ENCODE measurements at regions not wholly inside any gene's neighbourhood (a gene's known extent, or its start where the extent isn't known, plus 50 kb on each side); places are given as distances from the start of the nearest gene placed in this dataset.

DNA sequence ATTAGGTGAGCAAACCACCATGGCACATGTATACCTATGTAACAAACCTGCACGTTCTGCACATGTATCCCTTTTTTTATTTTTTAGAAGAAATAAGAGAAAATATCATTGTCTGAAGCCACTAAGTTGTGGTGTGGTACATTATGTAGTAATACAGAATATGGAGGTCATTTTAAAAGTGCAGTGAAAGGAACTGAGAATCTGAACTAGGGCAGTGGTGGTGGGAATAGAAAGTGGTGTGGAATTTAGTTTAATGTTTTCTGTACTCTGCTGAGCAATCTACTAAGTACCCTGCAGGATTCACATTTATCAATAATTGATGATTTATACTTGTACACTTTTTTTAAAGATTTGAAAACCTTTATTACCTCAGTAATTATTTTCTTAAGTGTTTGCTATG, 283.5 kb downstream of the CHL1 start:
- no peaks in the 10 kb centered on the region for H3K23me2 ChIP-seq (ENCODE audit: low read depth, low read length)
- H4K5ac ChIP-seq (ENCODE audit: insufficient read length, low read depth, low read length) = no peak overlapping the region
- no peak overlapping the region for H2AK5ac ChIP-seq (ENCODE audit: low read depth, low read length)
- no peak overlapping the region for H3K27ac ChIP-seq (ENCODE audit: low read depth, low read length)
- H3K79me1 ChIP-seq (ENCODE audit: low read depth, low read length) = no peaks in the 10 kb centered on the region
- H3K4ac ChIP-seq (replicated peaks; ENCODE audit: insufficient read length, low read depth, low read length) = no peak overlapping the region
- DNase-seq (ENCODE audit: low read depth in 1 of 2, low spot score in 2 of 2) (no peak), FAIRE-seq (no peak)
- no peak overlapping the region for H3K23ac ChIP-seq (ENCODE audit: insufficient read length)
- no peak overlapping the region for H3K4me2 ChIP-seq (ENCODE audit: insufficient read depth in 1 of 2, low read depth in 2 of 2, low read length in 2 of 2)
- H2BK120ac ChIP-seq (replicated peaks; ENCODE audit: low read depth, low read length) = no peak overlapping the region
- no peak overlapping the region for H2AFZ ChIP-seq (ENCODE audit: low read length)
- no peaks in the 10 kb centered on the region for H4K20me1 ChIP-seq (replicated peaks in 1 of 2; ENCODE audit: control insufficient read depth in 1 of 2, insufficient read depth in 2 of 2, low read length in 2 of 2)
- H3K4me1 ChIP-seq (replicated peaks in 1 of 4; ENCODE audit: control insufficient read depth in 3 of 4, insufficient read depth in 4 of 4, low read length in 3 of 4) = no peaks in the 10 kb centered on the region
- no peak overlapping the region for H3K4me3 ChIP-seq (ENCODE audit: extremely low read depth in 1 of 4, insufficient read depth in 2 of 4, low read depth in 3 of 4, low read length in 4 of 4)
- no peak overlapping the region for H2BK12ac ChIP-seq (ENCODE audit: low read depth, low read length)
- no peak overlapping the region for H3K9ac ChIP-seq (replicated peaks in 1 of 4; ENCODE audit: extremely low read depth in 1 of 4, low read depth in 3 of 4, low read length in 3 of 4)
- WGBS, 2 experiments (ENCODE audit: extremely low coverage in 1 of 2, insufficient coverage in 1 of 2, insufficient read length in 1 of 2, insufficient replicate concordance in 2 of 2, low coverage in 1 of 2, low lambda C conversion rate in 2 of 2, missing lambda C conversion rate in 1 of 2) = 75% methylated on average over 1 of the region's 1 CpG; no CpG with 5 or more reads in 1 of the 2 experiments
- H3K14ac ChIP-seq (ENCODE audit: insufficient read length) = no peak overlapping the region
- no peaks in the 10 kb centered on the region for H3K36me3 ChIP-seq (ENCODE audit: control insufficient read depth in 2 of 4, insufficient read depth in 4 of 4, low read length in 3 of 4)
- POLR2A ChIA-PET (ENCODE audit: partially characterized antibody) = no interaction called here
- no peak overlapping the region for H4K91ac ChIP-seq (replicated peaks; ENCODE audit: insufficient read length, low read length)
- no peaks in the 10 kb centered on the region for H3K79me2 ChIP-seq (ENCODE audit: control insufficient read depth in 1 of 2, insufficient read depth in 2 of 2, low read length in 2 of 2)
- H3K9me3 ChIP-seq (ENCODE audit: insufficient read depth in 2 of 2, low read depth in 1 of 2, low read length in 1 of 2) = no peaks in the 10 kb centered on the region; a peak in 1 of 4 replicates
- H3K56ac ChIP-seq (replicated peaks; ENCODE audit: insufficient read length, low read depth, low read length) = no peak overlapping the region
- H2BK5ac ChIP-seq (ENCODE audit: low read depth, low read length) = no peak overlapping the region
- H3K27me3 ChIP-seq (replicated peaks in 1 of 4; ENCODE audit: control insufficient read depth in 3 of 4, extremely low read depth in 1 of 4, insufficient read depth in 3 of 4, low read length in 3 of 4) = no peaks in the 10 kb centered on the region
- no peak overlapping the region for H2BK15ac ChIP-seq (ENCODE audit: low read length)
- CTCF ChIA-PET (ENCODE audit: partially characterized antibody) = interaction anchor here (1.2 to 1.7 kb wide), 2 partner anchors 12 to 20 kb away, joined by 3 to 5 read pairs; no protein-coding TSS in a partner anchor
- no peak overlapping the region for H4K8ac ChIP-seq (ENCODE audit: extremely low read depth, insufficient read depth, low read length)
- H3K18ac ChIP-seq (ENCODE audit: extremely low read depth, low read length) = no peak overlapping the region
- no peak overlapping the region for H2BK20ac ChIP-seq (ENCODE audit: low read length)
- TF ChIP-seq JUN (IDR thresholded peaks at IDR 0.05; ENCODE audit: low read depth, low read length) = no peak
- TF ChIP-seq, protein P1, sequence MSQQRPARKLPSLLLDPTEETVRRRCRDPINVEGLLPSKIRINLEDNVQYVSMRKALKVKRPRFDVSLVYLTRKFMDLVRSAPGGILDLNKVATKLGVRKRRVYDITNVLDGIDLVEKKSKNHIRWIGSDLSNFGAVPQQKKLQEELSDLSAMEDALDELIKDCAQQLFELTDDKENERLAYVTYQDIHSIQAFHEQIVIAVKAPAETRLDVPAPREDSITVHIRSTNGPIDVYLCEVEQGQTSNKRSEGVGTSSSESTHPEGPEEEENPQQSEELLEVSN (IDR thresholded peaks at IDR 0.05) = no peak
- TF ChIP-seq GTF2F1 (IDR thresholded peaks at IDR 0.05; ENCODE audit: borderline replicate concordance, low read depth, low read length) = no peak
- TF ChIP-seq KDM1A (IDR thresholded peaks at IDR 0.05; ENCODE audit: borderline replicate concordance, low read length) = no peak
- TF ChIP-seq CTBP2 (IDR thresholded peaks at IDR 0.05; ENCODE audit: borderline replicate concordance, insufficient read depth, insufficient read length, low read length) = no peak
- TF ChIP-seq NANOG (IDR thresholded peaks at IDR 0.05; ENCODE audit: insufficient read depth, low read depth, low read length, poor library complexity, severe bottlenecking) = no peak
- TF ChIP-seq TAF1 (IDR thresholded peaks at IDR 0.05; ENCODE audit: low read depth, low read length) = no peak
- no peak for TF ChIP-seq POLR2A (IDR thresholded peaks at IDR 0.05; ENCODE audit: control extremely low read depth in 1 of 2, low read depth in 2 of 2, low read length in 2 of 2)
- TF ChIP-seq RNF2 (IDR thresholded peaks at IDR 0.05; ENCODE audit: borderline replicate concordance, low read depth, low read length, missing control alignments, poor library complexity, severe bottlenecking) = no peak
- TF ChIP-seq, protein P2, sequence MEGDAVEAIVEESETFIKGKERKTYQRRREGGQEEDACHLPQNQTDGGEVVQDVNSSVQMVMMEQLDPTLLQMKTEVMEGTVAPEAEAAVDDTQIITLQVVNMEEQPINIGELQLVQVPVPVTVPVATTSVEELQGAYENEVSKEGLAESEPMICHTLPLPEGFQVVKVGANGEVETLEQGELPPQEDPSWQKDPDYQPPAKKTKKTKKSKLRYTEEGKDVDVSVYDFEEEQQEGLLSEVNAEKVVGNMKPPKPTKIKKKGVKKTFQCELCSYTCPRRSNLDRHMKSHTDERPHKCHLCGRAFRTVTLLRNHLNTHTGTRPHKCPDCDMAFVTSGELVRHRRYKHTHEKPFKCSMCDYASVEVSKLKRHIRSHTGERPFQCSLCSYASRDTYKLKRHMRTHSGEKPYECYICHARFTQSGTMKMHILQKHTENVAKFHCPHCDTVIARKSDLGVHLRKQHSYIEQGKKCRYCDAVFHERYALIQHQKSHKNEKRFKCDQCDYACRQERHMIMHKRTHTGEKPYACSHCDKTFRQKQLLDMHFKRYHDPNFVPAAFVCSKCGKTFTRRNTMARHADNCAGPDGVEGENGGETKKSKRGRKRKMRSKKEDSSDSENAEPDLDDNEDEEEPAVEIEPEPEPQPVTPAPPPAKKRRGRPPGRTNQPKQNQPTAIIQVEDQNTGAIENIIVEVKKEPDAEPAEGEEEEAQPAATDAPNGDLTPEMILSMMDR (IDR thresholded peaks at IDR 0.05; ENCODE audit: control extremely low read depth in 1 of 3, insufficient read depth in 1 of 3, low read depth in 1 of 3, low read length in 3 of 3) = no peak
- no peak for TF ChIP-seq ZNF274 (IDR thresholded peaks at IDR 0.05; ENCODE audit: borderline replicate concordance, extremely low read depth, low read length)

Measured in H1 (cell line).